ENCODE measurements at regions not wholly inside any gene's neighbourhood (a gene's known extent, or its start where the extent isn't known, plus 50 kb on each side); places are given as distances from the start of the nearest gene placed in this dataset.

DNA sequence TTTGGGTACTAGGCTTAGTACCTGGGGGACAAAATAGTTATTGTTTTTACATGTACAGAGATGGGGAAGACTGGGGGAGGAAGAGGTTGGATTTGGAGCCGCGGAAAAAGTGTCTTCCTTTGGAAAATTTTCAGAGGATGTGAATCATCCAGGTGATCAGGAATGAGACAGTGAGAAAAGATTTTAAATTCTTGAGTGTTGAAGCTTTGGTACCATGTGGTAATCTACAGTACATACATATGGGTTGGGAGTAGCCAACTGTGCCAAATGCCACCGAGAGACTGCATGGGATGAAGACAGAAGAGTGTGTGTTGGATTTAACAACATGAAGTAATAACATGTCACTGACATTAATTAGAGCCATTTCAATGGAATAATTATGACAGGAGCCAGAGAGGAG is 1238.2 kb downstream of the ROBO1 start:
- TF ChIP-seq, protein P1, sequence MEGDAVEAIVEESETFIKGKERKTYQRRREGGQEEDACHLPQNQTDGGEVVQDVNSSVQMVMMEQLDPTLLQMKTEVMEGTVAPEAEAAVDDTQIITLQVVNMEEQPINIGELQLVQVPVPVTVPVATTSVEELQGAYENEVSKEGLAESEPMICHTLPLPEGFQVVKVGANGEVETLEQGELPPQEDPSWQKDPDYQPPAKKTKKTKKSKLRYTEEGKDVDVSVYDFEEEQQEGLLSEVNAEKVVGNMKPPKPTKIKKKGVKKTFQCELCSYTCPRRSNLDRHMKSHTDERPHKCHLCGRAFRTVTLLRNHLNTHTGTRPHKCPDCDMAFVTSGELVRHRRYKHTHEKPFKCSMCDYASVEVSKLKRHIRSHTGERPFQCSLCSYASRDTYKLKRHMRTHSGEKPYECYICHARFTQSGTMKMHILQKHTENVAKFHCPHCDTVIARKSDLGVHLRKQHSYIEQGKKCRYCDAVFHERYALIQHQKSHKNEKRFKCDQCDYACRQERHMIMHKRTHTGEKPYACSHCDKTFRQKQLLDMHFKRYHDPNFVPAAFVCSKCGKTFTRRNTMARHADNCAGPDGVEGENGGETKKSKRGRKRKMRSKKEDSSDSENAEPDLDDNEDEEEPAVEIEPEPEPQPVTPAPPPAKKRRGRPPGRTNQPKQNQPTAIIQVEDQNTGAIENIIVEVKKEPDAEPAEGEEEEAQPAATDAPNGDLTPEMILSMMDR (IDR thresholded peaks at IDR 0.05), result no peak
- TF ChIP-seq POLR2A (IDR thresholded peaks at IDR 0.05), result no peak

All from Peyer's patch (tissue), 4 donors.